HEK293 (cell line): ENCODE measurements at regions not wholly inside any gene's neighbourhood (a gene's known extent, or its start where the extent isn't known, plus 50 kb on each side); places are given as distances from the start of the nearest gene placed in this dataset.

ENCODE experiments used
- CTCF ChIA-PET: fragments of 350-600 bp; formaldehyde crosslinking; extraction: SDS; loops from one replicate; lab custom pipeline; 2021; ENCODE audit warnings: antibody characterized with exemption; lab: Yijun Ruan, JAX
- POLR2A ChIA-PET: fragments of 300-600 bp; formaldehyde crosslinking; extraction: SDS; loops from one replicate; lab custom pipeline; 2020; ENCODE audit warnings: antibody characterized with exemption, inconsistent platforms; lab: Yijun Ruan, JAX
- H3K27ac ChIP-seq: fragments of 200-500 bp; sonication (Bioruptor generic); 2 replicates; pipeline ENCODE4 v1.5.1; 2014; ENCODE audit warnings: low read depth, low read length, control low read depth, inconsistent platforms; ENCODE audit errors: extremely low read depth
- H3K36me3 ChIP-seq, 2 experiments: fragments of 200-500 bp in 1 of 2; sonication (Bioruptor generic) in 1 of 2; 1 replicate in 1 of 2; 2 replicates in 1 of 2; pipeline ENCODE4 v1.5.1; 2014 to 2017; ENCODE audit warnings: inconsistent platforms in 2 of 2, low read length in 2 of 2; ENCODE audit not compliant: control insufficient read depth in 2 of 2, insufficient read depth in 1 of 2
- H3K4me1 ChIP-seq: fragments of 200-500 bp; sonication (Bioruptor generic); 2 replicates; pipeline ENCODE4 v1.5.1; 2014; ENCODE audit warnings: mild to moderate bottlenecking, low read length, inconsistent platforms; ENCODE audit not compliant: control insufficient read depth, insufficient read depth
- H3K4me3 ChIP-seq: 2 replicates; pipeline ENCODE4 v1.5.1; 2011; ENCODE audit warnings: low read depth, mild to moderate bottlenecking, control low read depth, low read length, moderate library complexity
- H3K9me3 ChIP-seq: fragments of 200-500 bp; sonication (Bioruptor generic); 2 replicates; pipeline ENCODE4 v1.5.1; 2014; ENCODE audit warnings: low read depth, low read length, inconsistent platforms; ENCODE audit not compliant: control insufficient read depth, insufficient read depth
- AEBP2 ChIP-seq: fragments of 450-650 bp; formaldehyde crosslinking; IDR thresholded peaks from 2 replicates; pipeline ENCODE4 v1.5.1; 2016; ENCODE audit warnings: missing biosample characterization, missing genetic modification characterization, borderline replicate concordance
- BCL6B ChIP-seq: fragments of 450-650 bp; formaldehyde crosslinking; IDR thresholded peaks from 2 replicates; pipeline ENCODE4 v1.5.1; 2017; ENCODE audit warnings: missing biosample characterization, missing genetic modification characterization
- IKZF3 ChIP-seq: fragments of 450-650 bp; IDR thresholded peaks from 2 replicates; pipeline ENCODE4 v1.5.0; 2018; ENCODE audit warnings: missing biosample characterization, mild to moderate bottlenecking, missing genetic modification characterization, moderate library complexity
- KLF10 ChIP-seq: fragments of 450-650 bp; IDR thresholded peaks from 2 replicates; pipeline ENCODE4 v1.5.1; 2018; ENCODE audit warnings: missing biosample characterization, mild to moderate bottlenecking, missing genetic modification characterization
- OSR2 ChIP-seq: fragments of 450-650 bp; formaldehyde crosslinking; IDR thresholded peaks from 2 replicates; pipeline ENCODE4 v1.5.1; 2016; ENCODE audit warnings: missing biosample characterization, missing genetic modification characterization
- ZBTB11 ChIP-seq: fragments of 450-650 bp; formaldehyde crosslinking; conservative IDR thresholded peaks from 2 replicates; pipeline ENCODE4 v1.5.1; 2016; ENCODE audit warnings: low read depth, missing biosample characterization, missing genetic modification characterization
- ZNF114 ChIP-seq: fragments of 450-650 bp; formaldehyde crosslinking; IDR thresholded peaks from 2 replicates; pipeline ENCODE4 v1.5.0; 2017; ENCODE audit warnings: missing biosample characterization, missing genetic modification characterization
- ZNF132 ChIP-seq: fragments of 450-650 bp; formaldehyde crosslinking; IDR thresholded peaks from 2 replicates; pipeline ENCODE4 v1.5.1; 2017; ENCODE audit warnings: missing biosample characterization, missing genetic modification characterization, borderline replicate concordance
- ZNF184 ChIP-seq: fragments of 450-650 bp; IDR thresholded peaks from 2 replicates; pipeline ENCODE4 v1.5.1; 2018; ENCODE audit warnings: missing biosample characterization, mild to moderate bottlenecking, missing genetic modification characterization
- ZNF26 ChIP-seq: fragments of 450-650 bp; formaldehyde crosslinking; IDR thresholded peaks from 2 replicates; pipeline ENCODE4 v1.5.1; 2016; ENCODE audit warnings: missing biosample characterization, missing genetic modification characterization
- ZNF292 ChIP-seq: fragments of 450-650 bp; formaldehyde crosslinking; IDR thresholded peaks from 2 replicates; pipeline ENCODE4 v1.5.1; 2016; ENCODE audit warnings: low read depth, missing biosample characterization, missing genetic modification characterization, borderline replicate concordance
- ZNF302 ChIP-seq: fragments of 450-650 bp; formaldehyde crosslinking; IDR thresholded peaks from 2 replicates; pipeline ENCODE4 v1.5.1; 2016; ENCODE audit warnings: missing biosample characterization, missing genetic modification characterization, low read depth
- ZNF350 ChIP-seq: fragments of 450-650 bp; formaldehyde crosslinking; IDR thresholded peaks from 2 replicates; pipeline ENCODE4 v1.5.0; 2017; ENCODE audit warnings: missing biosample characterization, mild to moderate bottlenecking, missing genetic modification characterization
- ZNF362 ChIP-seq: fragments of 450-650 bp; formaldehyde crosslinking; IDR thresholded peaks from 2 replicates; pipeline ENCODE4 v1.5.1; 2016; ENCODE audit warnings: missing biosample characterization, missing genetic modification characterization
- ZNF366 ChIP-seq: fragments of 450-650 bp; formaldehyde crosslinking; conservative IDR thresholded peaks from 2 replicates; pipeline ENCODE4 v1.5.1; 2016; ENCODE audit warnings: missing biosample characterization, missing genetic modification characterization
- ZNF394 ChIP-seq: fragments of 450-650 bp; formaldehyde crosslinking; IDR thresholded peaks from 2 replicates; pipeline ENCODE4 v1.5.1; 2016; ENCODE audit warnings: missing biosample characterization, missing genetic modification characterization, mild to moderate bottlenecking, moderate library complexity, borderline replicate concordance
- ZNF433 ChIP-seq: fragments of 450-650 bp; formaldehyde crosslinking; IDR thresholded peaks from 2 replicates; pipeline ENCODE4 v1.5.1; 2016; ENCODE audit warnings: missing biosample characterization, missing genetic modification characterization, low read depth
- ZNF488 ChIP-seq: fragments of 450-650 bp; formaldehyde crosslinking; IDR thresholded peaks from 2 replicates; pipeline ENCODE4 v1.5.1; 2016; ENCODE audit warnings: missing biosample characterization, missing genetic modification characterization
- ZNF544 ChIP-seq: fragments of 450-650 bp; formaldehyde crosslinking; IDR thresholded peaks from 2 replicates; pipeline ENCODE4 v1.5.0; 2017; ENCODE audit warnings: missing biosample characterization, missing genetic modification characterization
- ZNF548 ChIP-seq: fragments of 450-650 bp; formaldehyde crosslinking; IDR thresholded peaks from 2 replicates; pipeline ENCODE4 v1.5.1; 2016; ENCODE audit warnings: missing biosample characterization, missing genetic modification characterization
- ZNF585B ChIP-seq: fragments of 450-650 bp; formaldehyde crosslinking; IDR thresholded peaks from 2 replicates; pipeline ENCODE4 v1.5.1; 2016; ENCODE audit warnings: missing biosample characterization, missing genetic modification characterization
- ZNF596 ChIP-seq: fragments of 450-650 bp; IDR thresholded peaks from 2 replicates; pipeline ENCODE4 v1.5.0; 2018; ENCODE audit warnings: missing biosample characterization, mild to moderate bottlenecking, missing genetic modification characterization, moderate library complexity
- ZNF626 ChIP-seq: fragments of 450-650 bp; sonication (Bioruptor Pico); formaldehyde crosslinking; IDR thresholded peaks from 2 replicates; pipeline ENCODE4 v1.5.1; 2018; ENCODE audit warnings: missing biosample characterization, missing genetic modification characterization, inconsistent platforms
- ZNF664 ChIP-seq: fragments of 450-650 bp; formaldehyde crosslinking; IDR thresholded peaks from 2 replicates; pipeline ENCODE4 v1.5.1; 2016; ENCODE audit warnings: missing biosample characterization, missing genetic modification characterization
- ZNF747 ChIP-seq: fragments of 450-650 bp; formaldehyde crosslinking; IDR thresholded peaks from 2 replicates; pipeline ENCODE4 v1.5.1; 2016; ENCODE audit warnings: missing biosample characterization, missing genetic modification characterization

GRCh38 chr6:95274686-95275235 lies 302.6 kb upstream of the MANEA start:
- POLR2A ChIA-PET, result no interaction called here

DNA sequence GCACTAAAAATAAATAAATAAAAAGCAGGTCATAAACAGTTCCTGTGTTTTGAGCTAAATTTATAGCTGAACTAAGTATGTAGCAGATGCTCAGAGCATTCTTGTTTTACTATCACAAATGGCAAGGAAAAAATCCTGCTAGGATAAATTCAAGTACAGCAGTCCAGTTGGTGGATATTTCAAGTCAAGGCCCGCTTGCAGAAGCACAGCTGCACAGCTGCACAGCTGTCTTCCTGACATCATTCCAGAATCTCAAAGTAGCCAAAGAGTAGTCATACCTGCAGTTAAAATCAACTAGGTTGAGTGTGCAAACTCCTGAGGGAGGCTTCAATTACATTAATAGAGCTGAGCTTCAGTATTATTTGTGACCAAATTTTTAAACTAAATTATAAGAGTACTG lies 297.7 kb upstream of the MANEA start:
- Histone ChIP-seq H3K4me3 (no peak overlapping the region), H3K36me3 (no peaks in the 10 kb centered on the region), H3K9me3 (no peaks in the 10 kb centered on the region), H3K4me1 (no peaks in the 10 kb centered on the region), H3K27ac (no peak overlapping the region)
- POLR2A ChIA-PET, result no interaction called here
- CTCF ChIA-PET, result interaction anchor here (2.3 kb wide), 1 partner anchor 77 kb away, joined by 11 read pairs; no protein-coding TSS in a partner anchor
- TF ChIP-seq ZNF362 (tag by site-specific recombination) (no peak), AEBP2 (tag by site-specific recombination) (no peak), KLF10 (no peak), ZNF585B (no peak), ZBTB11 (tag by site-specific recombination) (no peak), ZNF292 (tag by site-specific recombination) (no peak), ZNF350 (tag by site-specific recombination) (no peak), ZNF747 (no peak)

More at GRCh38 chr6:95274686-95275235, 302.6 kb upstream of the MANEA start:
- TF ChIP-seq AEBP2 (tag by site-specific recombination), result no peak
- TF ChIP-seq ZNF488 (tag by site-specific recombination), result no peak
- no peak for TF ChIP-seq BCL6B
- no peak for TF ChIP-seq ZNF664
- TF ChIP-seq ZNF302 (tag by site-specific recombination), result no peak
- TF ChIP-seq ZNF548, result no peak
- TF ChIP-seq ZNF26 (tag by site-specific recombination), result no peak
- TF ChIP-seq OSR2, result no peak
- TF ChIP-seq ZNF366 (tag by site-specific recombination), result no peak
- no peak for TF ChIP-seq ZNF114
- TF ChIP-seq ZNF433 (tag by site-specific recombination), result no peak
- TF ChIP-seq ZNF132 (tag by site-specific recombination), result no peak
- no peak for TF ChIP-seq ZNF596 (tag by site-specific recombination)
- TF ChIP-seq ZNF626 (tag by site-specific recombination), result no peak
- TF ChIP-seq ZNF544, result no peak
- no peak for TF ChIP-seq ZNF394 (tag by site-specific recombination)
- TF ChIP-seq IKZF3 (tag by site-specific recombination), result no peak
- no peak for TF ChIP-seq ZNF184
- Histone ChIP-seq H3K36me3 (no peaks in the 10 kb centered on the region), H3K9me3 (no peaks in the 10 kb centered on the region), H3K4me1 (no peaks in the 10 kb centered on the region), H3K4me3 (no peak overlapping the region), H3K27ac (no peak overlapping the region)
- CTCF ChIA-PET, result no interaction called here
